ENCODE measurements at regions not wholly inside any gene's neighbourhood (a gene's known extent, or its start where the extent isn't known, plus 50 kb on each side); places are given as distances from the start of the nearest gene placed in this dataset.

GRCh38 chr6:15877231-15877630 lies 214.4 kb upstream of the DTNBP1 start:
- H3K4me3 Mint-ChIP-seq: no peak overlapping the region
- H3K27me3 Mint-ChIP-seq (ENCODE audit: low read depth): no peaks in the 10 kb centered on the region
- peaks cover 25% of the 10 kb centered on the region for H3K4me1 Mint-ChIP-seq
- no peaks in the 10 kb centered on the region for H3K36me3 Mint-ChIP-seq
- H3K27ac Mint-ChIP-seq: no peak overlapping the region
- no peak for DNase-seq (ENCODE audit: low spot score in 2 of 2, unreplicated experiment in 2 of 2)
- TF ChIP-seq CTCF (IDR thresholded peaks at IDR 0.05; ENCODE audit: unreplicated experiment): no peak
- no peaks in the 10 kb centered on the region for H3K9me3 Mint-ChIP-seq

- DNase-seq (ENCODE audit: low spot score in 2 of 2, unreplicated experiment in 2 of 2): no peak
- TF ChIP-seq CTCF (IDR thresholded peaks at IDR 0.05; ENCODE audit: unreplicated experiment): no peak
- Mint-ChIP-seq H3K4me3 (no peak overlapping the region), H3K9me3 (no peaks in the 10 kb centered on the region), H3K27me3 (ENCODE audit: low read depth) (no peaks in the 10 kb centered on the region), H3K27ac (no peak overlapping the region), H3K4me1 (peaks cover 27% of the 10 kb centered on the region), H3K36me3 (no peaks in the 10 kb centered on the region)
Observed at GRCh38 chr6:15876406-15876805, 213.6 kb upstream of the DTNBP1 start.

- H3K27ac Mint-ChIP-seq: no peak overlapping the region
- peaks cover 27% of the 10 kb centered on the region for H3K4me1 Mint-ChIP-seq
- H3K4me3 Mint-ChIP-seq: no peak overlapping the region
- TF ChIP-seq CTCF (IDR thresholded peaks at IDR 0.05; ENCODE audit: unreplicated experiment): no peak
- H3K9me3 Mint-ChIP-seq: no peaks in the 10 kb centered on the region
- no peak for DNase-seq (ENCODE audit: low spot score in 2 of 2, unreplicated experiment in 2 of 2)
- H3K27me3 Mint-ChIP-seq (ENCODE audit: low read depth): no peaks in the 10 kb centered on the region
- no peaks in the 10 kb centered on the region for H3K36me3 Mint-ChIP-seq
Observed at GRCh38 chr6:15875797-15876196, 213.0 kb upstream of the DTNBP1 start.

GRCh38 chr6:15874821-15875220 lies 212.0 kb upstream of the DTNBP1 start:
- DNase-seq (ENCODE audit: low spot score in 2 of 2, unreplicated experiment in 2 of 2): no peak

GRCh38 chr6:15874326-15874725 lies 211.5 kb upstream of the DTNBP1 start:
- no peaks in the 10 kb centered on the region for H3K27me3 Mint-ChIP-seq (ENCODE audit: low read depth)
- peaks cover 18% of the 10 kb centered on the region for H3K4me1 Mint-ChIP-seq
- no peak overlapping the region for H3K27ac Mint-ChIP-seq

More at GRCh38 chr6:15874821-15875220, 212.0 kb upstream of the DTNBP1 start:
- no peak overlapping the region for H3K4me3 Mint-ChIP-seq
- TF ChIP-seq CTCF (IDR thresholded peaks at IDR 0.05; ENCODE audit: unreplicated experiment): no peak
- no peaks in the 10 kb centered on the region for H3K36me3 Mint-ChIP-seq
- H3K27me3 Mint-ChIP-seq (ENCODE audit: low read depth): no peaks in the 10 kb centered on the region
- no peak overlapping the region for H3K27ac Mint-ChIP-seq
- H3K4me1 Mint-ChIP-seq: peaks cover 23% of the 10 kb centered on the region
- no peaks in the 10 kb centered on the region for H3K9me3 Mint-ChIP-seq

More at GRCh38 chr6:15874326-15874725, 211.5 kb upstream of the DTNBP1 start:
- Mint-ChIP-seq H3K9me3 (no peaks in the 10 kb centered on the region), H3K4me3 (no peak overlapping the region), H3K36me3 (no peaks in the 10 kb centered on the region)
- no peak for DNase-seq (ENCODE audit: low spot score in 2 of 2, unreplicated experiment in 2 of 2)
- no peak for TF ChIP-seq CTCF (IDR thresholded peaks at IDR 0.05; ENCODE audit: unreplicated experiment)
